Uterus (tissue), 3 donors: ENCODE measurements at regions not wholly inside any gene's neighbourhood (a gene's known extent, or its start where the extent isn't known, plus 50 kb on each side); places are given as distances from the start of the nearest gene placed in this dataset.

ENCODE experiments used
- DNase-seq, 2 donors: peaks; one replicate each; pipeline ENCODE4 v3.0.0-alpha.2; 2019 to 2020
- H3K27ac ChIP-seq, 2 donors: fragments of 200-600 bp; sonication (generic); 1 replicate in 1 of 2; 2 replicates in 1 of 2; pipeline ENCODE4 v1.5.1; 2016 to 2018
- H3K27me3 ChIP-seq, 2 donors: fragments of 200-600 bp; sonication (generic); one replicate each; pipeline ENCODE4 v1.5.1; 2018 to 2019; ENCODE audit warnings: control low read depth in 1 of 2
- H3K36me3 ChIP-seq, 2 donors: fragments of 200-600 bp; sonication (generic); one replicate each; pipeline ENCODE4 v1.5.1; 2019; ENCODE audit warnings: control low read depth in 1 of 2
- H3K4me1 ChIP-seq, 2 donors: fragments of 200-600 bp; sonication (generic); one replicate each; pipeline ENCODE4 v1.5.1; 2018 to 2019; ENCODE audit warnings: control low read depth in 1 of 2
- H3K4me3 ChIP-seq, 2 donors: fragments of 200-600 bp; sonication (generic); 1 replicate in 1 of 2; 2 replicates in 1 of 2; pipeline ENCODE4 v1.5.1; 2018 to 2019; ENCODE audit warnings: mild to moderate bottlenecking in 1 of 2
- H3K9me3 ChIP-seq, 2 donors: fragments of 200-600 bp; sonication (generic); one replicate each; pipeline ENCODE4 v1.5.1; 2019; ENCODE audit warnings: control low read depth in 1 of 2
- CTCF ChIP-seq, 4 experiments: fragments of 200-600 bp in 2 of 4; fragments of 450-650 bp in 2 of 4; sonication (generic) in 2 of 4; IDR thresholded peaks; one replicate each; pipeline ENCODE4 v1.5.1; 2016 to 2019; ENCODE audit warnings: antibody characterized with exemption in 4 of 4, mild to moderate bottlenecking in 2 of 4, moderate library complexity in 1 of 4
- POLR2A ChIP-seq, 2 donors: fragments of 450-650 bp; IDR thresholded peaks; one replicate each; pipeline ENCODE4 v1.6.1; 2016; ENCODE audit warnings: antibody characterized with exemption in 2 of 2, mild to moderate bottlenecking in 1 of 2, moderate library complexity in 1 of 2
- intact Hi-C: fragments of 100-400 bp; cut with DNase I; formaldehyde crosslinking; loops from one replicate; pipeline ENCODE4 v1.15.1; 2023; ENCODE audit warnings: low total_unique reads
- donor health status: DM: yes; HTN: yes; CAD: no.

GRCh38 chr2:120439067-120439368 lies 93.1 kb downstream of the INHBB start:
- H3K36me3 ChIP-seq, result no peaks in the 10 kb centered on the region
- H3K4me3 ChIP-seq, result no peak overlapping the region
- H3K9me3 ChIP-seq, result no peaks in the 10 kb centered on the region
- no peak for DNase-seq
- TF ChIP-seq CTCF (IDR thresholded peaks at IDR 0.05), result no peak
- no peak for TF ChIP-seq POLR2A (IDR thresholded peaks at IDR 0.05)
- H3K4me1 ChIP-seq, result peaks cover 0 to 12% of the 10 kb centered on the region in 2 donors
- intact Hi-C loops, result no loop called here
- peaks cover 0 to 5% of the 10 kb centered on the region in 2 donors for H3K27me3 ChIP-seq
- H3K27ac ChIP-seq, result no peak overlapping the region

GRCh38 chr2:120439637-120440384 lies 93.9 kb downstream of the INHBB start:
- Histone ChIP-seq H3K36me3 (no peaks in the 10 kb centered on the region), H3K9me3 (no peaks in the 10 kb centered on the region), H3K4me3 (no peak overlapping the region), H3K27me3 (peaks cover 0 to 5% of the 10 kb centered on the region in 2 donors), H3K4me1 (peaks cover 0 to 12% of the 10 kb centered on the region in 2 donors), H3K27ac (no peak overlapping the region)
- intact Hi-C loops, result no loop called here
- no peak for TF ChIP-seq POLR2A (IDR thresholded peaks at IDR 0.05)
- no peak for TF ChIP-seq CTCF (IDR thresholded peaks at IDR 0.05)
- no peak for DNase-seq

- intact Hi-C loops, result no loop called here
- H3K4me3 ChIP-seq, result no peak overlapping the region
- TF ChIP-seq POLR2A (IDR thresholded peaks at IDR 0.05) (no peak), CTCF (IDR thresholded peaks at IDR 0.05) (no peak)
- no peaks in the 10 kb centered on the region for H3K36me3 ChIP-seq
- H3K4me1 ChIP-seq, result peaks cover 0 to 12% of the 10 kb centered on the region in 2 donors
- H3K27ac ChIP-seq, result no peak overlapping the region
- no peaks in the 10 kb centered on the region for H3K9me3 ChIP-seq
- DNase-seq, result no peak
- peaks cover 0 to 5% of the 10 kb centered on the region in 2 donors for H3K27me3 ChIP-seq
These were observed 94.8 kb downstream of the INHBB start for GRCh38 chr2:120440521-120441350.

GRCh38 chr2:120441351-120441700 lies 95.4 kb downstream of the INHBB start:
- TF ChIP-seq CTCF (IDR thresholded peaks at IDR 0.05) (no peak), POLR2A (IDR thresholded peaks at IDR 0.05) (no peak)
- H3K4me3 ChIP-seq, result no peak overlapping the region
- H3K27me3 ChIP-seq, result peaks cover 0 to 5% of the 10 kb centered on the region in 2 donors
- peaks cover 0 to 12% of the 10 kb centered on the region in 2 donors for H3K4me1 ChIP-seq
- no peak overlapping the region for H3K27ac ChIP-seq
- no peaks in the 10 kb centered on the region for H3K36me3 ChIP-seq
- no peak for DNase-seq
- intact Hi-C loops, result no loop called here
- no peaks in the 10 kb centered on the region for H3K9me3 ChIP-seq
